ENCODE measurements at regions not wholly inside any gene's neighbourhood (a gene's known extent, or its start where the extent isn't known, plus 50 kb on each side); places are given as distances from the start of the nearest gene placed in this dataset.

- intact Hi-C loops (cut with DNase I, micrococcal nuclease) = no loop called here
- Mint-ChIP-seq H3K36me3 (ENCODE audit: low read depth) (no peaks in the 10 kb centered on the region), H3K27me3 (no peaks in the 10 kb centered on the region), H3K4me3 (no peak overlapping the region), H3K4me1 (no peaks in the 10 kb centered on the region), H3K27ac (no peak overlapping the region), H3K9me3 (ENCODE audit: low read depth) (peaks cover 2% of the 10 kb centered on the region)
- CTCF ChIA-PET = no interaction called here
- ATAC-seq = no peak
- POLR2A ChIA-PET = no interaction called here
- no peak for DNase-seq
These were observed 467.3 kb upstream of the IRAK1BP1 start for GRCh38 chr6:78400076-78400475.

GRCh38 chr6:78427386-78427785, 440.0 kb upstream of the IRAK1BP1 start:
- ChIA-PET CTCF (no interaction called here), POLR2A (no interaction called here)
- Mint-ChIP-seq H3K4me1 (no peaks in the 10 kb centered on the region), H3K36me3 (ENCODE audit: low read depth) (no peaks in the 10 kb centered on the region), H3K4me3 (no peak overlapping the region), H3K9me3 (ENCODE audit: low read depth) (peaks cover 15% of the 10 kb centered on the region), H3K27ac (no peak overlapping the region), H3K27me3 (no peaks in the 10 kb centered on the region)
- ATAC-seq = no peak
- no peak for DNase-seq
- intact Hi-C loops (cut with DNase I, micrococcal nuclease) = no loop called here

- H3K4me1 Mint-ChIP-seq = no peaks in the 10 kb centered on the region
- ChIA-PET POLR2A (no interaction called here), CTCF (no interaction called here)
- H3K36me3 Mint-ChIP-seq (ENCODE audit: low read depth) = no peaks in the 10 kb centered on the region
- intact Hi-C loops (cut with DNase I, micrococcal nuclease) = no loop called here
- ATAC-seq = no peak
- H3K27me3 Mint-ChIP-seq = no peaks in the 10 kb centered on the region
- peaks cover 8% of the 10 kb centered on the region for H3K9me3 Mint-ChIP-seq (ENCODE audit: low read depth)
- no peak overlapping the region for H3K27ac Mint-ChIP-seq
- DNase-seq = no peak
- H3K4me3 Mint-ChIP-seq = no peak overlapping the region
These were observed 436.8 kb upstream of the IRAK1BP1 start for GRCh38 chr6:78430521-78430920.

GRCh38 chr6:78435671-78436070, 431.7 kb upstream of the IRAK1BP1 start:
- DNase-seq (no peak), ATAC-seq (no peak)
- Mint-ChIP-seq H3K27ac (no peak overlapping the region), H3K9me3 (ENCODE audit: low read depth) (peaks cover 3% of the 10 kb centered on the region), H3K4me1 (no peaks in the 10 kb centered on the region), H3K36me3 (ENCODE audit: low read depth) (no peaks in the 10 kb centered on the region), H3K4me3 (no peak overlapping the region), H3K27me3 (no peaks in the 10 kb centered on the region)
- ChIA-PET CTCF (no interaction called here), POLR2A (no interaction called here)
- intact Hi-C loops (cut with DNase I, micrococcal nuclease) = no loop called here

GRCh38 chr6:78436335-78436734, 431.0 kb upstream of the IRAK1BP1 start:
- DNase-seq = no peak
- CTCF ChIA-PET = no interaction called here
- POLR2A ChIA-PET = no interaction called here
- Mint-ChIP-seq H3K4me1 (no peaks in the 10 kb centered on the region), H3K27ac (no peak overlapping the region), H3K27me3 (no peaks in the 10 kb centered on the region), H3K9me3 (ENCODE audit: low read depth) (peaks cover under 1% of the 10 kb centered on the region), H3K4me3 (no peak overlapping the region), H3K36me3 (ENCODE audit: low read depth) (no peaks in the 10 kb centered on the region)
- no peak for ATAC-seq
- intact Hi-C loops (cut with DNase I, micrococcal nuclease) = no loop called here

- Mint-ChIP-seq H3K27me3 (no peaks in the 10 kb centered on the region), H3K4me1 (no peaks in the 10 kb centered on the region), H3K27ac (no peak overlapping the region), H3K36me3 (ENCODE audit: low read depth) (no peaks in the 10 kb centered on the region), H3K4me3 (no peak overlapping the region), H3K9me3 (ENCODE audit: low read depth) (peaks cover 3% of the 10 kb centered on the region)
- ChIA-PET CTCF (no interaction called here), POLR2A (no interaction called here)
- DNase-seq = no peak
- intact Hi-C loops (cut with DNase I, micrococcal nuclease) = no loop called here
- ATAC-seq = no peak
These were observed 429.2 kb upstream of the IRAK1BP1 start for GRCh38 chr6:78438135-78438534.

- POLR2A ChIA-PET = no interaction called here
These were observed 406.6 kb upstream of the IRAK1BP1 start for GRCh38 chr6:78460711-78461110.

GRCh38 chr6:78462728-78463127, 404.6 kb upstream of the IRAK1BP1 start:
- CTCF ChIA-PET = no interaction called here
- Mint-ChIP-seq H3K9me3 (ENCODE audit: low read depth) (no peaks in the 10 kb centered on the region), H3K4me1 (no peaks in the 10 kb centered on the region), H3K27me3 (no peaks in the 10 kb centered on the region), H3K4me3 (no peak overlapping the region), H3K36me3 (ENCODE audit: low read depth) (no peaks in the 10 kb centered on the region), H3K27ac (no peak overlapping the region)
- POLR2A ChIA-PET = no interaction called here
- DNase-seq = no peak
- intact Hi-C loops (cut with DNase I, micrococcal nuclease) = no loop called here
- no peak for ATAC-seq

More at GRCh38 chr6:78460711-78461110, 406.6 kb upstream of the IRAK1BP1 start:
- ATAC-seq = no peak
- no peak overlapping the region for H3K4me3 Mint-ChIP-seq
- no peaks in the 10 kb centered on the region for H3K36me3 Mint-ChIP-seq (ENCODE audit: low read depth)
- no peaks in the 10 kb centered on the region for H3K4me1 Mint-ChIP-seq
- H3K27ac Mint-ChIP-seq = no peak overlapping the region
- intact Hi-C loops (cut with DNase I, micrococcal nuclease) = no loop called here
- H3K27me3 Mint-ChIP-seq = no peaks in the 10 kb centered on the region
- peaks cover 7% of the 10 kb centered on the region for H3K9me3 Mint-ChIP-seq (ENCODE audit: low read depth)
- CTCF ChIA-PET = no interaction called here
- DNase-seq = no peak

- no peak for DNase-seq
- no peak overlapping the region for H3K27ac Mint-ChIP-seq
- CTCF ChIA-PET = no interaction called here
These were observed 402.2 kb upstream of the IRAK1BP1 start for GRCh38 chr6:78465059-78465634.

GRCh38 chr6:78476561-78476960, 390.8 kb upstream of the IRAK1BP1 start:
- ATAC-seq (no peak), DNase-seq (no peak)
- intact Hi-C loops (cut with DNase I, micrococcal nuclease) = no loop called here
- Mint-ChIP-seq H3K4me3 (no peak overlapping the region), H3K27me3 (no peaks in the 10 kb centered on the region), H3K4me1 (no peaks in the 10 kb centered on the region), H3K9me3 (ENCODE audit: low read depth) (peaks cover 4% of the 10 kb centered on the region), H3K36me3 (ENCODE audit: low read depth) (no peaks in the 10 kb centered on the region), H3K27ac (no peak overlapping the region)
- CTCF ChIA-PET = no interaction called here
- POLR2A ChIA-PET = no interaction called here

More at GRCh38 chr6:78465059-78465634, 402.2 kb upstream of the IRAK1BP1 start:
- no peak for ATAC-seq
- H3K4me3 Mint-ChIP-seq = no peak overlapping the region
- H3K4me1 Mint-ChIP-seq = no peaks in the 10 kb centered on the region
- H3K27me3 Mint-ChIP-seq = no peaks in the 10 kb centered on the region
- H3K36me3 Mint-ChIP-seq (ENCODE audit: low read depth) = no peaks in the 10 kb centered on the region
- intact Hi-C loops (cut with DNase I, micrococcal nuclease) = no loop called here
- H3K9me3 Mint-ChIP-seq (ENCODE audit: low read depth) = peaks cover 5% of the 10 kb centered on the region
- POLR2A ChIA-PET = no interaction called here

- DNase-seq (no peak), ATAC-seq (no peak)
- H3K36me3 Mint-ChIP-seq (ENCODE audit: low read depth) = no peaks in the 10 kb centered on the region
- no peaks in the 10 kb centered on the region for H3K27me3 Mint-ChIP-seq
- no peak overlapping the region for H3K4me3 Mint-ChIP-seq
- intact Hi-C loops (cut with DNase I, micrococcal nuclease) = no loop called here
- H3K4me1 Mint-ChIP-seq = no peaks in the 10 kb centered on the region
- no peak overlapping the region for H3K27ac Mint-ChIP-seq
- no peaks in the 10 kb centered on the region for H3K9me3 Mint-ChIP-seq (ENCODE audit: low read depth)
- CTCF ChIA-PET = no interaction called here
- POLR2A ChIA-PET = interaction anchor here (0.7 kb wide), 1 partner anchor 921 kb away, joined by 3 read pairs; no protein-coding TSS in a partner anchor
These were observed 384.4 kb upstream of the IRAK1BP1 start for GRCh38 chr6:78482801-78483552.

- intact Hi-C loops (cut with DNase I, micrococcal nuclease) = no loop called here
- Mint-ChIP-seq H3K9me3 (ENCODE audit: low read depth) (no peaks in the 10 kb centered on the region), H3K27me3 (no peaks in the 10 kb centered on the region)
These were observed 383.7 kb upstream of the IRAK1BP1 start for GRCh38 chr6:78483553-78484197.

More at GRCh38 chr6:78483553-78484197, 383.7 kb upstream of the IRAK1BP1 start:
- ATAC-seq (no peak), DNase-seq (no peak)
- H3K4me1 Mint-ChIP-seq = no peaks in the 10 kb centered on the region
- ChIA-PET CTCF (no interaction called here), POLR2A (interaction anchor here (0.7 kb wide), 1 partner anchor 920 kb away, joined by 3 read pairs; no protein-coding TSS in a partner anchor)
- no peak overlapping the region for H3K27ac Mint-ChIP-seq
- no peak overlapping the region for H3K4me3 Mint-ChIP-seq
- H3K36me3 Mint-ChIP-seq (ENCODE audit: low read depth) = no peaks in the 10 kb centered on the region
